IMR-90 (cell line): ENCODE measurements at regions not wholly inside any gene's neighbourhood (a gene's known extent, or its start where the extent isn't known, plus 50 kb on each side); places are given as distances from the start of the nearest gene placed in this dataset.
A peak's percentile ranks its signal among the peaks of the same experiment; 100 is the strongest.

ENCODE experiments used
- ATAC-seq: fragments of 200-7000 bp; cut with Tn5 transposase; 2 replicates; pipeline ENCODE4 v1.9.1; 2020; ENCODE audit warnings: low read depth, mild to moderate bottlenecking, moderate library complexity
- BruUV-seq: library from RNA; stranded (reverse); fragments of 400-500 nt; replicated peaks from 2 replicates; lab custom pipeline; 2021; lab: Mats Ljungman, UMichigan
- CTCF ChIA-PET: fragments of 300-600 bp; formaldehyde crosslinking; extraction: SDS; loops from one replicate; lab custom pipeline; 2021; ENCODE audit warnings: antibody characterized with exemption; lab: Yijun Ruan, JAX
- POLR2A ChIA-PET: fragments of 300-600 bp; sonication (Branson Sonifier 250); formaldehyde crosslinking; loops from one replicate; lab custom pipeline; 2022; ENCODE audit warnings: antibody characterized with exemption; ENCODE audit not compliant: unreplicated experiment; lab: Charles Lee
- DNase-seq: peaks from one replicate; pipeline ENCODE4 v3.0.0; 2013
- H2AFZ ChIP-seq: replicated peaks from 2 replicates; pipeline ENCODE3; 2013; ENCODE audit warnings: low read length, mild to moderate bottlenecking; ENCODE audit not compliant: poor library complexity
- H2AK5ac ChIP-seq: 2 replicates; pipeline ENCODE4 v1.6.1; 2013; ENCODE audit warnings: low read depth, low read length, inconsistent platforms
- H2AK9ac ChIP-seq: replicated peaks from 2 replicates; pipeline ENCODE3; 2013; ENCODE audit warnings: mild to moderate bottlenecking, low read depth, low read length, moderate library complexity; ENCODE audit not compliant: poor library complexity
- H2BK120ac ChIP-seq: 2 replicates; pipeline ENCODE4 v1.6.1; 2013; ENCODE audit warnings: low read depth, low read length, inconsistent platforms
- H2BK15ac ChIP-seq: 3 replicates; pipeline ENCODE4 v1.6.1; 2013; ENCODE audit warnings: low read depth, low read length, inconsistent platforms
- H2BK20ac ChIP-seq: 2 replicates; pipeline ENCODE4 v1.6.1; 2013; ENCODE audit warnings: low read depth, mild to moderate bottlenecking, inconsistent platforms, low read length, moderate library complexity
- H2BK5ac ChIP-seq: 2 replicates; pipeline ENCODE4 v1.6.1; 2013; ENCODE audit warnings: mild to moderate bottlenecking, low read depth, low read length, inconsistent platforms; ENCODE audit not compliant: poor library complexity, severe bottlenecking
- H3K14ac ChIP-seq: replicated peaks from 2 replicates; pipeline ENCODE4 v1.6.1; 2013; ENCODE audit warnings: low read depth, low read length, inconsistent platforms
- H3K18ac ChIP-seq: 2 replicates; pipeline ENCODE4 v1.6.1; 2013; ENCODE audit warnings: low read depth, low read length, control low read depth
- H3K23ac ChIP-seq: 2 replicates; pipeline ENCODE4 v1.6.1; 2013; ENCODE audit warnings: low read depth, low read length, inconsistent platforms
- H3K27ac ChIP-seq: 2 replicates; pipeline ENCODE4 v1.5.1; 2013; ENCODE audit warnings: mild to moderate bottlenecking, control low read depth, low read length; ENCODE audit not compliant: insufficient read depth
- H3K27me3 ChIP-seq: 2 replicates; pipeline ENCODE4 v1.6.1; 2013; ENCODE audit warnings: low read length; ENCODE audit not compliant: control insufficient read depth, insufficient read depth
- H3K36me3 ChIP-seq: 2 replicates; pipeline ENCODE4 v1.6.1; 2013; ENCODE audit warnings: low read length, mixed read lengths; ENCODE audit not compliant: control insufficient read depth, insufficient read depth
- H3K4ac ChIP-seq: 2 replicates; pipeline ENCODE4 v1.6.1; 2013; ENCODE audit warnings: low read depth, low read length, inconsistent platforms
- H3K4me1 ChIP-seq: 2 replicates; pipeline ENCODE4 v1.6.1; 2013; ENCODE audit warnings: low read length, mixed read lengths; ENCODE audit not compliant: control insufficient read depth, insufficient read depth
- H3K4me2 ChIP-seq: 2 replicates; pipeline ENCODE4 v1.6.1; 2013; ENCODE audit warnings: low read depth, mild to moderate bottlenecking, control low read depth, low read length, moderate library complexity
- H3K4me3 ChIP-seq: 2 replicates; pipeline ENCODE4 v1.5.1; 2013; ENCODE audit warnings: low read depth, mild to moderate bottlenecking, control low read depth, low read length, moderate library complexity; ENCODE audit not compliant: insufficient read depth
- H3K56ac ChIP-seq: 2 replicates; pipeline ENCODE4 v1.6.1; 2013; ENCODE audit warnings: low read length, inconsistent platforms; ENCODE audit not compliant: insufficient read depth; ENCODE audit errors: extremely low read depth
- H3K79me1 ChIP-seq, 2 experiments: 2 replicates each; pipeline ENCODE4 v1.6.1; 2013; ENCODE audit warnings: low read length in 2 of 2, inconsistent platforms in 1 of 2, low read depth in 1 of 2
- H3K9ac ChIP-seq: 2 replicates; pipeline ENCODE4 v1.6.1; 2013; ENCODE audit warnings: low read depth, low read length, control low read depth
- H3K9me1 ChIP-seq: 2 replicates; pipeline ENCODE4 v1.6.1; 2013; ENCODE audit warnings: low read length, inconsistent platforms; ENCODE audit not compliant: insufficient read depth
- H3K9me3 ChIP-seq: 2 replicates; pipeline ENCODE4 v1.6.1; 2013; ENCODE audit warnings: low read length; ENCODE audit not compliant: control insufficient read depth, insufficient read depth
- H4K20me1 ChIP-seq: 2 replicates; pipeline ENCODE4 v1.6.1; 2013; ENCODE audit warnings: low read length, inconsistent platforms; ENCODE audit not compliant: insufficient read depth
- H4K5ac ChIP-seq: 2 replicates; pipeline ENCODE4 v1.6.1; 2013; ENCODE audit warnings: mild to moderate bottlenecking, low read depth, low read length, control low read depth
- H4K8ac ChIP-seq, 2 experiments: 2 replicates each; pipeline ENCODE4 v1.6.1; 2013; ENCODE audit warnings: low read depth in 2 of 2, low read length in 2 of 2, control low read depth in 1 of 2, inconsistent platforms in 1 of 2
- H4K91ac ChIP-seq: 2 replicates; pipeline ENCODE4 v1.6.1; 2013; ENCODE audit warnings: low read depth, low read length, inconsistent platforms; ENCODE audit not compliant: insufficient read depth
- BHLHE40 ChIP-seq: fragments of 150-350 bp; IDR thresholded peaks from 2 replicates; pipeline ENCODE4 v1.6.1; 2016; ENCODE audit warnings: mild to moderate bottlenecking, low read depth, low read length
- CEBPB ChIP-seq: IDR thresholded peaks from 2 replicates; pipeline ENCODE4 v1.6.1; 2012; ENCODE audit warnings: low read depth, low read length, improper control_type of control experiment
- CHD1 ChIP-seq: IDR thresholded peaks from 2 replicates; pipeline ENCODE4 v1.6.1; 2012; ENCODE audit warnings: low read depth, low read length, improper control_type of control experiment
- CTCF ChIP-seq: conservative IDR thresholded peaks from 2 replicates; pipeline ENCODE4 v1.5.1; 2012; ENCODE audit warnings: mild to moderate bottlenecking, low read depth, low read length, improper control_type of control experiment
- ELK1 ChIP-seq: fragments of 150-350 bp; IDR thresholded peaks from 2 replicates; pipeline ENCODE4 v1.6.1; 2016; ENCODE audit warnings: low read depth, mild to moderate bottlenecking, low read length, moderate library complexity, borderline replicate concordance
- FOS ChIP-seq: fragments of 150-350 bp; IDR thresholded peaks from 2 replicates; pipeline ENCODE4 v1.6.1; 2016; ENCODE audit warnings: low read depth, low read length
- MAFK ChIP-seq: IDR thresholded peaks from 2 replicates; pipeline ENCODE4 v1.6.1; 2012; ENCODE audit warnings: low read depth, low read length, improper control_type of control experiment
- MAZ ChIP-seq: IDR thresholded peaks from 2 replicates; pipeline ENCODE4 v1.6.1; 2012; ENCODE audit warnings: low read depth, mild to moderate bottlenecking, low read length, improper control_type of control experiment, moderate library complexity, borderline replicate concordance
- MXI1 ChIP-seq: IDR thresholded peaks from 2 replicates; pipeline ENCODE4 v1.6.1; 2012; ENCODE audit warnings: low read depth, mild to moderate bottlenecking, low read length, moderate library complexity, borderline replicate concordance
- NFE2L2 ChIP-seq: fragments of 150-350 bp; IDR thresholded peaks from 2 replicates; pipeline ENCODE4 v1.6.1; 2016; ENCODE audit warnings: low read depth, mild to moderate bottlenecking, low read length
- POLR2A ChIP-seq: IDR thresholded peaks from 2 replicates; pipeline ENCODE4 v1.6.1; 2012; ENCODE audit warnings: mild to moderate bottlenecking, low read depth, low read length
- RAD21 ChIP-seq: IDR thresholded peaks from 2 replicates; pipeline ENCODE4 v1.6.1; 2012; ENCODE audit warnings: low read length, improper control_type of control experiment
- RCOR1 ChIP-seq: IDR thresholded peaks from 2 replicates; pipeline ENCODE4 v1.6.1; 2012; ENCODE audit warnings: mild to moderate bottlenecking, low read length, improper control_type of control experiment; ENCODE audit not compliant: insufficient replicate concordance
- RFX5 ChIP-seq: IDR thresholded peaks from 2 replicates; pipeline ENCODE4 v1.8.0; 2012; ENCODE audit warnings: low read depth, mild to moderate bottlenecking, low read length, moderate library complexity
- SMC3 ChIP-seq: fragments of 150-350 bp; IDR thresholded peaks from 2 replicates; pipeline ENCODE4 v1.6.1; 2016; ENCODE audit warnings: low read depth, mild to moderate bottlenecking, antibody characterized with exemption, low read length, moderate library complexity
- USF2 ChIP-seq: fragments of 150-350 bp; IDR thresholded peaks from 2 replicates; pipeline ENCODE4 v1.6.1; 2017; ENCODE audit warnings: mild to moderate bottlenecking, antibody characterized with exemption, low read length, low read depth
- whole genome bisulfite sequencing, 2 experiments: methylation state at CpG; one replicate each; pipeline versions ENCODE4 v1.1.5 to v1.1.7; 2013; ENCODE audit warnings: missing lambda C conversion rate in 2 of 2; ENCODE audit not compliant: insufficient read length in 1 of 2; ENCODE audit errors: extremely low coverage in 2 of 2; 5-methylcytosine and 5-hydroxymethylcytosine counted together
- dilution Hi-C: fragments of 300-500 bp; cut with HindIII; formaldehyde crosslinking; loops from one replicate; pipeline ENCODE4 v1.14.3; 2018; ENCODE audit warnings: low sequenced_read_pairs; ENCODE audit not compliant: unreplicated experiment
- in situ Hi-C: fragments of 300-500 bp; cut with MboI; formaldehyde crosslinking; loops from 3 replicates; pipeline ENCODE4 v1.14.3; 2019; ENCODE audit warnings: low sequenced_read_pairs, inconsistent platforms, mixed read lengths
- intact Hi-C: fragments of 100-400 bp; cut with micrococcal nuclease; formaldehyde crosslinking; loops from 2 replicates; pipeline ENCODE4 v1.10.0; 2022

- Histone ChIP-seq H4K91ac (no peak overlapping the region), H3K4me3 (no peak overlapping the region), H3K27ac (no peak overlapping the region), H3K23ac (no peak overlapping the region), H3K18ac (no peak overlapping the region), H2BK15ac (no peak overlapping the region), H3K27me3 (no peaks in the 10 kb centered on the region), H3K56ac (no peak overlapping the region), H4K20me1 (no peaks in the 10 kb centered on the region), H3K4ac (no peak overlapping the region), H3K36me3 (no peaks in the 10 kb centered on the region), H3K9me3 (peaks cover 27% of the 10 kb centered on the region), H2BK5ac (no peak overlapping the region), H2BK20ac (no peak overlapping the region), H3K4me1 (no peaks in the 10 kb centered on the region), H3K14ac (no peak overlapping the region), H3K79me1 (no peaks in the 10 kb centered on the region), H4K8ac (no peak overlapping the region), H2AK9ac (no peak overlapping the region), H2AFZ (peak overlapping the region; percentile 14), H3K9me1 (no peaks in the 10 kb centered on the region), H4K5ac (no peak overlapping the region), H3K9ac (no peak overlapping the region), H2AK5ac (no peak overlapping the region), H2BK120ac (no peak overlapping the region), H3K4me2 (no peak overlapping the region)
- WGBS, 2 experiments = 60% methylated on average over 1 of the region's 24 CpGs; no CpG with 5 or more reads in 1 of the 2 experiments
- ChIA-PET CTCF (no interaction called here), POLR2A (no interaction called here)
- no TSS peak for BruUV-seq
- in situ Hi-C loops = no loop called here
- intact Hi-C loops = no loop called here
- dilution Hi-C loops = no loop called here
- TF ChIP-seq RAD21 = no peak
- no peak for TF ChIP-seq USF2
- no peak for TF ChIP-seq MXI1
- TF ChIP-seq BHLHE40 = no peak
- TF ChIP-seq CTCF = no peak
- no peak for TF ChIP-seq ELK1
- TF ChIP-seq RCOR1 = no peak
- TF ChIP-seq CEBPB = no peak
- TF ChIP-seq NFE2L2 = no peak
- no peak for TF ChIP-seq CHD1
- no peak for TF ChIP-seq MAFK
- no peak for TF ChIP-seq SMC3
- TF ChIP-seq POLR2A = no peak
- no peak for TF ChIP-seq FOS
- TF ChIP-seq MAZ = no peak
- TF ChIP-seq RFX5 = no peak
- DNase-seq = no peak
- ATAC-seq = no peak
Measured at GRCh38 chr13:53408847-53409568, 380.4 kb downstream of the OLFM4 start.
